AG09309 (cell line): ENCODE measurements at regions not wholly inside any gene's neighbourhood (a gene's known extent, or its start where the extent isn't known, plus 50 kb on each side); places are given as distances from the start of the nearest gene placed in this dataset.

Experiments used
- DNase-seq: peaks from one replicate; pipeline ENCODE4 v3.0.0-alpha.2; 2010; ENCODE audit warnings: low read depth
- H3K4me3 ChIP-seq: 2 replicates; pipeline ENCODE4 v1.5.1; 2011; ENCODE audit warnings: mild to moderate bottlenecking, low read depth, low read length, moderate library complexity; ENCODE audit not compliant: control insufficient read depth
- CTCF ChIP-seq: IDR thresholded peaks from 2 replicates; pipeline ENCODE4 v1.5.1; 2011; ENCODE audit warnings: mild to moderate bottlenecking, low read depth, low read length, inconsistent platforms; ENCODE audit not compliant: insufficient read depth, control insufficient read depth; ENCODE audit errors: missing control alignments

- no peak overlapping the region for H3K4me3 ChIP-seq
- TF ChIP-seq CTCF = no peak
- no peak for DNase-seq
These were observed 246.2 kb upstream of the ADGRL2 start for GRCh38 chr1:81554534-81554933.

- no peak for DNase-seq
These were observed 246.6 kb upstream of the ADGRL2 start for GRCh38 chr1:81554108-81554507.

DNA sequence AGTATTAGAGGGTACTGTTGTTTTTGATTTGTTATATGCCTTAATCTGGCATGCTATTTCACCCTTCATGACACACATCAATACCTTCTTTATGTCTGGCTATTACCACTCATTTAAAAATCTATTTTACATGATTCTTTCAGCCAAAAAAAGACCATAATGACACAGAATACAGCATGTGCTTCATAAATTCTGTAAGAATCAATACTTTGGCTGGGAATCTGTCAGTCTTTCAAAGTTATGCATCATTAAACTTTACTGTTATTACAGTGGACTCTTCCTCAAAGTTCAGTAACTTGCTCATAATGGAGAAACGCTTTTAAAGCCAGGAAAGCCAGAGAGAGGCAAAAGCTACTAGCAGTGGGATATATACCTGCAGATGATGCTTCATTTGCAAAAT is 247.2 kb upstream of the ADGRL2 start:
- H3K4me3 ChIP-seq = no peak overlapping the region
- no peak for TF ChIP-seq CTCF
- no peak for DNase-seq

More at GRCh38 chr1:81554108-81554507, 246.6 kb upstream of the ADGRL2 start:
- TF ChIP-seq CTCF = no peak
- no peak overlapping the region for H3K4me3 ChIP-seq

- DNase-seq = no peak
- no peak overlapping the region for H3K4me3 ChIP-seq
- TF ChIP-seq CTCF = no peak
These were observed 248.8 kb upstream of the ADGRL2 start for GRCh38 chr1:81551946-81552345.

DNA sequence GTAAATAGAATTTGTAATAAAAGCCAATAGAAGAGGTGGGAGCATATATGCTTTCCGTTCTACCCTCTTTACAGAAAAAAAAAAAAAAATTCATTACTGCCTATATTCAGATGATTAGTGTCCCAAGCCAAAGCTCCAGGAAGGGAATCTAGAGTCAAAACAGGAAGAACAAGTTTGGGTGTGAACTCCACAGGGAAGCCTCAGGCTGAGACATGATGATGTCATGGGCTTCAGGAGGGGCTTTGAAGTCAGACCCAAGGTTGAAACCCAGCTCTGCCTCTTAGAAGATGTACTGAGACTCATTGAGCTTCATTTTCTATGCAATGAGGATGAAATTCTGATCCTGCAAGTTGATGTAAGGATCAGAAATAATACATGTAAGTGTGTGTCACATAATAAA is 250.0 kb upstream of the ADGRL2 start:
- TF ChIP-seq CTCF = no peak
- H3K4me3 ChIP-seq = no peak overlapping the region

DNA sequence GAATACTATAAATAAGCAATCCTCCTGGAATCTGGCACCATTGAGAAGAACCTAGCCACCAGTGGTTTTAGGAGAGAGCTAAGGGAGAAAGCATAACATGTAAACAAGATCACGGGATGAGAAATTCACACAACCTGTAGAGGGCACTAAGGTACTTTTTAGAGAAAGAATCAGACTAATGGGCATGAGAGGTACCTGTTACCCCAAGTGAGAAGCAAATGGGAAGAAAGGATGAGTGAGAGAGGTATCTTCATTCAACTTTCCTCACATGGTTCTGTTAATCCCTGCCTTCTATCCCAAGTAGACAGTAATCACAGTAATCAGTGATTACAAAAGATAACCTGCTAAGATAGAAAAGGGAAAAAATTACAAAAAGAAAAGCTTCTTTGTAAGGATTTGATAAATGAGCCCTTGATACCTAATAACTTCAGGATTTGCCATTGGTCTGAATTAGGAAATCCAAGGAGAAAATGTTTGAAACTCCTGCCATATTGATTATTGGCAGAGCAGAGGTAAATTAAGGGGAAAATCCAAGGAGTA is 251.1 kb upstream of the ADGRL2 start:
- DNase-seq = peak; percentile 14
- H3K4me3 ChIP-seq = no peak overlapping the region
- TF ChIP-seq CTCF = peak; percentile 64

More for the DNA sequence above, 250.0 kb upstream of the ADGRL2 start:
- DNase-seq = no peak
